ENCODE measurements at regions not wholly inside any gene's neighbourhood (a gene's known extent, or its start where the extent isn't known, plus 50 kb on each side); places are given as distances from the start of the nearest gene placed in this dataset.

GRCh38 chr9:126152622-126153362 lies 173.8 kb upstream of the MVB12B start:
- no peak for DNase-seq (ENCODE audit: low read depth)

GRCh38 chr9:126153382-126153781 lies 173.2 kb upstream of the MVB12B start:
- no peak for DNase-seq (ENCODE audit: low read depth)

GRCh38 chr9:126154182-126154827 lies 172.3 kb upstream of the MVB12B start:
- no peak for DNase-seq (ENCODE audit: low read depth)

GRCh38 chr9:126154869-126155268 lies 171.8 kb upstream of the MVB12B start:
- no peak for DNase-seq (ENCODE audit: low read depth)

GRCh38 chr9:126155756-126156664 lies 170.6 kb upstream of the MVB12B start:
- no peak for DNase-seq (ENCODE audit: low read depth)

- DNase-seq (ENCODE audit: low read depth) = no peak
These were observed 169.7 kb upstream of the MVB12B start for GRCh38 chr9:126156898-126157297.

- no peak for DNase-seq (ENCODE audit: low read depth)
These were observed 169.2 kb upstream of the MVB12B start for GRCh38 chr9:126157423-126157822.

GRCh38 chr9:126157826-126158587 lies 168.6 kb upstream of the MVB12B start:
- DNase-seq (ENCODE audit: low read depth) = no peak

- DNase-seq (ENCODE audit: low read depth) = no peak
These were observed 167.8 kb upstream of the MVB12B start for GRCh38 chr9:126158588-126159429.

GRCh38 chr9:126159430-126160060 lies 167.1 kb upstream of the MVB12B start:
- DNase-seq (ENCODE audit: low read depth) = no peak

GRCh38 chr9:126160067-126160853 lies 166.4 kb upstream of the MVB12B start:
- DNase-seq (ENCODE audit: low read depth) = no peak

GRCh38 chr9:126160854-126161329 lies 165.7 kb upstream of the MVB12B start:
- no peak for DNase-seq (ENCODE audit: low read depth)

GRCh38 chr9:126162611-126163381 lies 163.8 kb upstream of the MVB12B start:
- DNase-seq (ENCODE audit: low read depth) = no peak

GRCh38 chr9:126164796-126165525 lies 161.7 kb upstream of the MVB12B start:
- no peak for DNase-seq (ENCODE audit: low read depth)

- no peak for DNase-seq (ENCODE audit: low read depth)
These were observed 160.9 kb upstream of the MVB12B start for GRCh38 chr9:126165755-126166154.

GRCh38 chr9:126166291-126166690 lies 160.3 kb upstream of the MVB12B start:
- no peak for DNase-seq (ENCODE audit: low read depth)

GRCh38 chr9:126166866-126167265 lies 159.8 kb upstream of the MVB12B start:
- no peak for DNase-seq (ENCODE audit: low read depth)

GRCh38 chr9:126169736-126170135 lies 156.9 kb upstream of the MVB12B start:
- DNase-seq (ENCODE audit: low read depth) = no peak

Data from activated gamma-delta T cell treated with anti-CD3 and anti-CD28 coated beads, Interleukin-2, amount 50 U/mL, for 16 hours (primary cell).